H9 (cell line): ENCODE measurements at regions not wholly inside any gene's neighbourhood (a gene's known extent, or its start where the extent isn't known, plus 50 kb on each side); places are given as distances from the start of the nearest gene placed in this dataset.

Experiments used
- DNase-seq: peaks from one replicate; pipeline ENCODE4 v3.0.0-alpha.2; 2017
- H2AFZ ChIP-seq: one replicate; pipeline ENCODE4 v1.6.1; 2013; ENCODE audit warnings: mild to moderate bottlenecking, low read length, control low read depth, moderate library complexity
- H2AK5ac ChIP-seq: 2 replicates; pipeline ENCODE4 v1.6.1; 2013; ENCODE audit warnings: low read length, control low read depth, mixed read lengths; ENCODE audit not compliant: insufficient read length
- H2BK120ac ChIP-seq: one replicate; pipeline ENCODE4 v1.6.1; 2013; ENCODE audit warnings: low read depth, mild to moderate bottlenecking, low read length, control low read depth, inconsistent platforms; ENCODE audit not compliant: poor library complexity, severe bottlenecking
- H2BK12ac ChIP-seq: 2 replicates; pipeline ENCODE4 v1.6.1; 2013; ENCODE audit warnings: low read length, control low read depth, mixed read lengths, low read depth; ENCODE audit not compliant: insufficient read length
- H2BK15ac ChIP-seq: 2 replicates; pipeline ENCODE4 v1.6.1; 2013; ENCODE audit warnings: low read depth, low read length, control low read depth
- H2BK20ac ChIP-seq: one replicate; pipeline ENCODE4 v1.6.1; 2013; ENCODE audit warnings: low read depth, mild to moderate bottlenecking, low read length, control low read depth, inconsistent platforms; ENCODE audit not compliant: poor library complexity, severe bottlenecking
- H2BK5ac ChIP-seq: 2 replicates; pipeline ENCODE4 v1.6.1; 2013; ENCODE audit warnings: low read length, control low read depth, mixed read lengths; ENCODE audit not compliant: insufficient read length
- H3K14ac ChIP-seq: 2 replicates; pipeline ENCODE4 v1.6.1; 2013; ENCODE audit warnings: low read length, control low read depth; ENCODE audit not compliant: insufficient read depth
- H3K18ac ChIP-seq: 2 replicates; pipeline ENCODE4 v1.6.1; 2013; ENCODE audit warnings: low read depth, mild to moderate bottlenecking, mixed read lengths, low read length, control low read depth; ENCODE audit not compliant: insufficient read length
- H3K23ac ChIP-seq: 2 replicates; pipeline ENCODE4 v1.6.1; 2013; ENCODE audit warnings: low read length, control low read depth, mixed read lengths, low read depth; ENCODE audit not compliant: insufficient read length
- H3K23me2 ChIP-seq: 2 replicates; pipeline ENCODE4 v1.6.1; 2013; ENCODE audit warnings: low read depth, mild to moderate bottlenecking, mixed read lengths, low read length, control low read depth; ENCODE audit not compliant: insufficient read length, poor library complexity, severe bottlenecking
- H3K27ac ChIP-seq: 2 replicates; pipeline ENCODE4 v1.5.1; 2013; ENCODE audit warnings: low read length, control low read depth, mixed read lengths, low read depth; ENCODE audit not compliant: insufficient read length
- H3K27me3 ChIP-seq: 2 replicates; pipeline ENCODE4 v1.6.1; 2013; ENCODE audit warnings: low read length, control low read depth, inconsistent platforms; ENCODE audit not compliant: insufficient read depth
- H3K4ac ChIP-seq: 2 replicates; pipeline ENCODE4 v1.6.1; 2013; ENCODE audit warnings: low read depth, mild to moderate bottlenecking, control low read depth, inconsistent platforms, low read length, moderate library complexity
- H3K4me1 ChIP-seq: 2 replicates; pipeline ENCODE4 v1.6.1; 2013; ENCODE audit warnings: low read length, control low read depth, inconsistent platforms; ENCODE audit not compliant: insufficient read depth
- H3K4me2 ChIP-seq: 2 replicates; pipeline ENCODE4 v1.6.1; 2013; ENCODE audit warnings: low read length, control low read depth, mixed read lengths; ENCODE audit not compliant: insufficient read length, insufficient read depth
- H3K56ac ChIP-seq: 2 replicates; pipeline ENCODE4 v1.6.1; 2013; ENCODE audit warnings: low read depth, mild to moderate bottlenecking, mixed read lengths, low read length, control low read depth; ENCODE audit not compliant: insufficient read length
- H3K79me1 ChIP-seq: 2 replicates; pipeline ENCODE4 v1.6.1; 2013; ENCODE audit warnings: low read depth, mild to moderate bottlenecking, moderate library complexity, low read length, control low read depth, inconsistent platforms; ENCODE audit not compliant: insufficient read depth, poor library complexity, severe bottlenecking
- H3K79me2 ChIP-seq: 2 replicates; pipeline ENCODE4 v1.6.1; 2013; ENCODE audit warnings: low read length, control low read depth, inconsistent platforms; ENCODE audit not compliant: insufficient read depth
- H3K9ac ChIP-seq: 2 replicates; pipeline ENCODE4 v1.6.1; 2013; ENCODE audit warnings: low read length, control low read depth, mixed read lengths; ENCODE audit not compliant: insufficient read length; ENCODE audit errors: extremely low read depth
- H3K9me3 ChIP-seq: one replicate; pipeline ENCODE4 v1.6.1; 2013; ENCODE audit warnings: low read depth, low read length, inconsistent platforms; ENCODE audit not compliant: control insufficient read depth
- H3T11ph ChIP-seq: one replicate; pipeline ENCODE4 v1.6.1; 2013; ENCODE audit warnings: mild to moderate bottlenecking, low read length, control low read depth, inconsistent platforms
- H4K20me1 ChIP-seq: one replicate; pipeline ENCODE4 v1.6.1; 2013; ENCODE audit not compliant: control insufficient read depth, insufficient read length, insufficient read depth
- H4K5ac ChIP-seq: 2 replicates; pipeline ENCODE4 v1.6.1; 2013; ENCODE audit warnings: low read depth, mild to moderate bottlenecking, mixed read lengths, low read length, control low read depth; ENCODE audit not compliant: insufficient read length
- H4K8ac ChIP-seq: replicated peaks from 2 replicates; pipeline ENCODE4 v1.6.1; 2013; ENCODE audit warnings: low read length, control low read depth, mixed read lengths, low read depth; ENCODE audit not compliant: insufficient read length
- H4K91ac ChIP-seq: 2 replicates; pipeline ENCODE4 v1.6.1; 2013; ENCODE audit warnings: low read depth, mild to moderate bottlenecking, moderate library complexity, mixed read lengths, low read length, control low read depth; ENCODE audit not compliant: insufficient read length
- H3K27ac Mint-ChIP-seq, 3 experiments: 2 replicates in 2 of 3; 3 replicates in 1 of 3; pipeline ENCODE4 v1.8.0; 2020 to 2021; ENCODE audit warnings: mixed read lengths in 3 of 3, mild to moderate bottlenecking in 1 of 3, moderate library complexity in 1 of 3
- H3K27me3 Mint-ChIP-seq: 2 replicates; pipeline ENCODE4 v1.8.0; 2021; ENCODE audit warnings: low read depth, mild to moderate bottlenecking, moderate library complexity, mixed read lengths
- H3K36me3 Mint-ChIP-seq, 3 experiments: 2 replicates in 2 of 3; 3 replicates in 1 of 3; pipeline ENCODE4 v1.8.0; 2020 to 2021; ENCODE audit warnings: low read depth in 3 of 3, mixed read lengths in 3 of 3; ENCODE audit not compliant: insufficient read depth in 1 of 3
- H3K4me1 Mint-ChIP-seq, 2 experiments: 2 replicates each; pipeline ENCODE4 v1.8.0; 2020; ENCODE audit warnings: mixed read lengths in 2 of 2
- H3K4me3 Mint-ChIP-seq, 2 experiments: 2 replicates in 1 of 2; 3 replicates in 1 of 2; pipeline ENCODE4 v1.8.0; 2020 to 2021; ENCODE audit warnings: mild to moderate bottlenecking in 2 of 2, mixed read lengths in 2 of 2, moderate library complexity in 1 of 2
- H3K9me3 Mint-ChIP-seq, 2 experiments: 2 replicates in 1 of 2; 3 replicates in 1 of 2; pipeline ENCODE4 v1.8.0; 2020; ENCODE audit warnings: mild to moderate bottlenecking in 2 of 2, mixed read lengths in 2 of 2, moderate library complexity in 1 of 2
- CTCF ChIP-seq: fragments of 200-600 bp; sonication (generic); conservative IDR thresholded peaks from 3 replicates; pipeline ENCODE4 v1.8.0; 2021; ENCODE audit warnings: antibody characterized with exemption, mild to moderate bottlenecking
- WGBS: extraction: QIAGEN DNeasy Blood & Tissue Kit; methylation state at CpG from one replicate; pipeline ENCODE4 v1.1.7; 2013; ENCODE audit warnings: missing lambda C conversion rate, low lambda C conversion rate, mixed read lengths; ENCODE audit not compliant: insufficient read length; ENCODE audit errors: extremely low coverage; 5-methylcytosine and 5-hydroxymethylcytosine counted together

- WGBS = no CpG with 5 or more reads among the region's 4 CpGs
- peaks cover 0 to 3% (median 0%) of the 10 kb centered on the region in 3 experiments; a peak in 1 of 7 replicates for H3K36me3 Mint-ChIP-seq
- H3K14ac ChIP-seq = no peak overlapping the region
- no peak overlapping the region for H2AFZ ChIP-seq
- no peaks in the 10 kb centered on the region for H3K27me3 ChIP-seq
- H3K4ac ChIP-seq = no peak overlapping the region
- no peak overlapping the region for H3K18ac ChIP-seq
- H3K4me1 Mint-ChIP-seq = peaks cover 0 to 4% of the 10 kb centered on the region in 2 experiments; a peak in 1 of 4 replicates
- no peak overlapping the region for H3K4me3 Mint-ChIP-seq
- H3K79me2 ChIP-seq = no peaks in the 10 kb centered on the region
- no peak overlapping the region for H3K27ac Mint-ChIP-seq
- no peak overlapping the region for H3T11ph ChIP-seq
- no peak overlapping the region for H3K9ac ChIP-seq
- H3K79me1 ChIP-seq = no peaks in the 10 kb centered on the region
- no peaks in the 10 kb centered on the region for H4K20me1 ChIP-seq
- no peak overlapping the region for H4K8ac ChIP-seq
- no peak overlapping the region for H2BK12ac ChIP-seq
- H3K9me3 Mint-ChIP-seq = no peaks in the 10 kb centered on the region; a peak in 1 of 5 replicates
- no peak overlapping the region for H2BK15ac ChIP-seq
- no peak overlapping the region for H3K56ac ChIP-seq
- no peak overlapping the region for H2AK5ac ChIP-seq
- no peaks in the 10 kb centered on the region for H3K27me3 Mint-ChIP-seq
- no peak overlapping the region for H2BK20ac ChIP-seq
- H3K23me2 ChIP-seq = no peaks in the 10 kb centered on the region
- no peak overlapping the region for H2BK120ac ChIP-seq
- H4K91ac ChIP-seq = no peak overlapping the region
- no peak overlapping the region for H3K4me2 ChIP-seq
- H3K9me3 ChIP-seq = no peaks in the 10 kb centered on the region
- H3K4me1 ChIP-seq = peaks cover 2% of the 10 kb centered on the region; the same call in 1 of the 2 replicates
- TF ChIP-seq CTCF = peak; percentile 54
- no peak overlapping the region for H3K23ac ChIP-seq
- DNase-seq = no peak
- no peak overlapping the region for H4K5ac ChIP-seq
- no peak overlapping the region for H3K27ac ChIP-seq
- no peak overlapping the region for H2BK5ac ChIP-seq
These were observed 1036.2 kb upstream of the FLRT2 start for GRCh38 chr14:84493779-84494178.
